CD4-positive, CD25-positive, alpha-beta regulatory T cell (primary cell): ENCODE measurements at regions not wholly inside any gene's neighbourhood (a gene's known extent, or its start where the extent isn't known, plus 50 kb on each side); places are given as distances from the start of the nearest gene placed in this dataset.
"Not testable (repeated sequence)": the region's sequence is repeated elsewhere in the genome, so short reads cannot be mapped to it uniquely, and the experiment has no call there.

Experiments
- ATAC-seq, 2 donors: fragments of 150-1000 bp; cut with Tn5 transposase; one replicate each; pipeline ENCODE4 v1.10.0; 2021; ENCODE audit warnings: low read depth in 2 of 2, moderate number of reproducible peaks in 2 of 2, moderate library complexity in 1 of 2
- DNase-seq, 3 donors: peaks; one replicate each; pipeline versions ENCODE4 v3.0.0 to v3.0.0-alpha.2; 2012 to 2022; ENCODE audit warnings: mixed read lengths in 1 of 3
- H3K27ac ChIP-seq: one replicate; pipeline ENCODE4 v1.7.0; 2013; ENCODE audit warnings: mild to moderate bottlenecking, low read length; ENCODE audit not compliant: insufficient read depth, poor library complexity, severe bottlenecking
- H3K27me3 ChIP-seq: one replicate; pipeline ENCODE4 v1.7.0; 2013; ENCODE audit warnings: low read length; ENCODE audit not compliant: control insufficient read depth, insufficient read depth
- H3K36me3 ChIP-seq: one replicate; pipeline ENCODE4 v1.7.0; 2013; ENCODE audit warnings: mild to moderate bottlenecking, low read length, moderate library complexity; ENCODE audit not compliant: control insufficient read depth, insufficient read depth
- H3K4me1 ChIP-seq: 2 replicates; pipeline ENCODE4 v1.7.0; 2013; ENCODE audit warnings: mild to moderate bottlenecking, low read length; ENCODE audit not compliant: insufficient read depth, control insufficient read depth, poor library complexity, severe bottlenecking
- H3K4me3 ChIP-seq: one replicate; pipeline ENCODE4 v1.7.0; 2013; ENCODE audit warnings: low read depth, mild to moderate bottlenecking, low read length, moderate library complexity
- H3K9me3 ChIP-seq, 2 experiments: 1 replicate in 1 of 2; 2 replicates in 1 of 2; pipeline ENCODE4 v1.7.0; 2013; ENCODE audit warnings: low read length in 2 of 2, mild to moderate bottlenecking in 1 of 2, moderate library complexity in 1 of 2; ENCODE audit not compliant: control insufficient read depth in 2 of 2
- H3K27ac Mint-ChIP-seq, 3 donors: one replicate each; pipeline ENCODE4 v1.8.0; 2020 to 2022; ENCODE audit warnings: mild to moderate bottlenecking in 3 of 3, mixed read lengths in 3 of 3, moderate library complexity in 2 of 3
- H3K27me3 Mint-ChIP-seq: one replicate; pipeline ENCODE4 v1.8.0; 2022; ENCODE audit warnings: mild to moderate bottlenecking, mixed read lengths
- H3K36me3 Mint-ChIP-seq: one replicate; pipeline ENCODE4 v1.8.0; 2020; ENCODE audit warnings: mixed read lengths
- H3K4me1 Mint-ChIP-seq, 4 donors: one replicate each; pipeline ENCODE4 v1.8.0; 2020 to 2022; ENCODE audit warnings: mixed read lengths in 4 of 4, mild to moderate bottlenecking in 1 of 4
- H3K4me3 Mint-ChIP-seq, 4 donors: one replicate each; pipeline ENCODE4 v1.8.0; 2020 to 2022; ENCODE audit warnings: mild to moderate bottlenecking in 4 of 4, mixed read lengths in 4 of 4, moderate library complexity in 3 of 4
- H3K9me3 Mint-ChIP-seq, 7 donors: one replicate each; pipeline ENCODE4 v1.8.0; 2020 to 2022; ENCODE audit warnings: mixed read lengths in 7 of 7, mild to moderate bottlenecking in 3 of 7, moderate library complexity in 2 of 7

DNA sequence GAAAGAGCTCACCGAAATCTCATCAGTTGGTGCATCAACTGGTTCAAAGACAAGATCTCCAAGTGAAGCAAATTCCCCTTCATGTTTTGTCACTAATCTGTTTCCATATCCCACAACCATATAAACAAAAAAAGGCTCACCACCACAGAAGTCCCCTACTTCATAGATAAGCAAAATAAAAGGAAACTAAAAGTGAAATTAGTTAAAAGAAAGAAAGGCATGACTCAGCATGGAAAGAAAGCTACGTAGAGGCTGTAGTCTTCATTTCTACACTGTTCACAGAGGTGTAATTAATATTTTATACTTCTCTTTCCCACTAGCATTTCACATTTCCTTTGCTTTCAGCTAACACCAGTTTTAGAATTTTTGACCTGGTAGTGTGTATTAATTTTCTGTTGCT, 208.0 kb downstream of the CYLC2 start:
- no peak overlapping the region for H3K27ac ChIP-seq
- no peaks in the 10 kb centered on the region for H3K36me3 ChIP-seq
- H3K4me1 ChIP-seq = no peaks in the 10 kb centered on the region
- no peaks in the 10 kb centered on the region for H3K36me3 Mint-ChIP-seq
- H3K4me1 Mint-ChIP-seq = no peaks in the 10 kb centered on the region
- H3K4me3 Mint-ChIP-seq = no peak overlapping the region
- H3K9me3 Mint-ChIP-seq = peaks cover 0 to 17% (median 4%) of the 10 kb centered on the region in 7 donors
- H3K27me3 Mint-ChIP-seq = no peaks in the 10 kb centered on the region
- H3K9me3 ChIP-seq = peaks cover 0 to 2% of the 10 kb centered on the region in 2 experiments
- no peaks in the 10 kb centered on the region for H3K27me3 ChIP-seq
- ATAC-seq = no peak
- no peak for DNase-seq
- H3K27ac Mint-ChIP-seq = no peak overlapping the region
- H3K4me3 ChIP-seq = no peak overlapping the region

GRCh38 chr9:103205881-103206585, 210.9 kb downstream of the CYLC2 start:
- not testable (repeated sequence) for ATAC-seq, H3K27me3 ChIP-seq, H3K27me3 Mint-ChIP-seq, H3K4me1 ChIP-seq, H3K27ac ChIP-seq, H3K9me3 ChIP-seq, H3K4me1 Mint-ChIP-seq, H3K4me3 ChIP-seq, H3K4me3 Mint-ChIP-seq, H3K36me3 Mint-ChIP-seq, DNase-seq, H3K27ac Mint-ChIP-seq, H3K36me3 ChIP-seq
- H3K9me3 Mint-ChIP-seq = peaks cover 0 to 21% (median 6%) of the 10 kb centered on the region in 7 donors

DNA sequence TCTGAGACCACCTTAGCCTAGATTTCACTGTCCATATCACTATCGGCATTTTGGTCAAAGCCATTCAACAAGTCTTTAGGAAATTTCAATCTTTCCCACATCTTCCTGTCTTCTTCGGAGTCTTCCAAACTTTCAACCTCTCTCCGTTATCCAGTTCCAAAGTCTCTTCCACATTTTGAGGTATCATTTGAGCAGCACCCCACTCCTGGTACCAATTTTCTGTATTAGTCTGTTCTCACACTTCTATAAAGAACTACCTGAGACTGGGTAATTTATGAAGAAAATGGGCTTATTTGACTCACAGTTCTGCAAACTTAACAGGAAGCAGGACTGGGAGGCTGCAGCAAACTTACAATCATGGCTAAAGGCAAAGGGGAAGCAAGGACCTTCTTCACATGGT, 215.5 kb downstream of the CYLC2 start:
- Mint-ChIP-seq H3K4me3 (no peak overlapping the region), H3K4me1 (no peaks in the 10 kb centered on the region), H3K27ac (no peak overlapping the region), H3K36me3 (no peaks in the 10 kb centered on the region), H3K27me3 (no peaks in the 10 kb centered on the region), H3K9me3 (peaks cover 0 to 29% (median 10%) of the 10 kb centered on the region in 7 donors)
- Histone ChIP-seq H3K9me3 (peaks cover 0 to 8% of the 10 kb centered on the region in 2 experiments), H3K4me3 (no peak overlapping the region), H3K4me1 (no peaks in the 10 kb centered on the region), H3K27me3 (no peaks in the 10 kb centered on the region), H3K36me3 (no peaks in the 10 kb centered on the region), H3K27ac (no peak overlapping the region)
- no peak for ATAC-seq
- DNase-seq = no peak

GRCh38 chr9:103215197-103215596, 220.1 kb downstream of the CYLC2 start:
- Mint-ChIP-seq H3K9me3 (peaks cover 2 to 24% (median 10%) of the 10 kb centered on the region in 7 donors), H3K4me1 (no peaks in the 10 kb centered on the region), H3K36me3 (no peaks in the 10 kb centered on the region), H3K27me3 (no peaks in the 10 kb centered on the region), H3K4me3 (no peak overlapping the region), H3K27ac (no peak overlapping the region)
- Histone ChIP-seq H3K4me3 (no peak overlapping the region), H3K36me3 (no peaks in the 10 kb centered on the region), H3K9me3 (no peaks in the 10 kb centered on the region), H3K4me1 (no peaks in the 10 kb centered on the region), H3K27me3 (no peaks in the 10 kb centered on the region), H3K27ac (no peak overlapping the region)
- DNase-seq (no peak), ATAC-seq (no peak)

- Histone ChIP-seq H3K36me3 (no peaks in the 10 kb centered on the region), H3K4me1 (no peaks in the 10 kb centered on the region), H3K4me3 (no peak overlapping the region), H3K27me3 (no peaks in the 10 kb centered on the region), H3K27ac (no peak overlapping the region), H3K9me3 (no peaks in the 10 kb centered on the region)
- Mint-ChIP-seq H3K9me3 (peaks cover 0 to 6% (median 2%) of the 10 kb centered on the region in 7 donors), H3K36me3 (no peaks in the 10 kb centered on the region), H3K4me3 (no peak overlapping the region), H3K27me3 (no peaks in the 10 kb centered on the region), H3K27ac (no peak overlapping the region), H3K4me1 (no peaks in the 10 kb centered on the region)
- ATAC-seq (no peak), DNase-seq (no peak)
Measured at GRCh38 chr9:103225702-103226646, 230.8 kb downstream of the CYLC2 start.

DNA sequence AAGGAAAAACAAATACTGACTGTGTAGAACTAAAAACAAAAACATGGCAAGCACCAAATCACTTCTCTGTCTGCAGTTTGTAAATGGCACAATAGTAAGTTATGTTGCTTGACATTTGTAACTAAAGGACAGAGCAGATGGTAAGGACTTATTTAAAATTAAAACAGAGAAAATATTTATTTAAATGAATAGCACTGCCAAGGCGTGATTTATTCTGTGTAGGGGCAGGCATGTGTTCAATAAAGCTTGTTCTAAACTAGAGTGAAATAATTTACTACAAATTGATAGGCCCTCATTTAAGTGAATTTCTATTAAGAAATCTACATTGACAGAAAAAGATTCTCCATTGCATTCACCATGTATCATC, 231.5 kb downstream of the CYLC2 start:
- Histone ChIP-seq H3K4me1 (no peaks in the 10 kb centered on the region), H3K27me3 (no peaks in the 10 kb centered on the region), H3K4me3 (no peak overlapping the region), H3K9me3 (no peaks in the 10 kb centered on the region), H3K27ac (no peak overlapping the region), H3K36me3 (no peaks in the 10 kb centered on the region)
- no peaks in the 10 kb centered on the region for H3K36me3 Mint-ChIP-seq
- no peak overlapping the region for H3K27ac Mint-ChIP-seq
- no peak for ATAC-seq
- no peaks in the 10 kb centered on the region for H3K4me1 Mint-ChIP-seq
- no peaks in the 10 kb centered on the region for H3K27me3 Mint-ChIP-seq
- no peak for DNase-seq
- H3K9me3 Mint-ChIP-seq = peaks cover 0 to 9% (median 2%) of the 10 kb centered on the region in 7 donors
- H3K4me3 Mint-ChIP-seq = no peak overlapping the region

DNA sequence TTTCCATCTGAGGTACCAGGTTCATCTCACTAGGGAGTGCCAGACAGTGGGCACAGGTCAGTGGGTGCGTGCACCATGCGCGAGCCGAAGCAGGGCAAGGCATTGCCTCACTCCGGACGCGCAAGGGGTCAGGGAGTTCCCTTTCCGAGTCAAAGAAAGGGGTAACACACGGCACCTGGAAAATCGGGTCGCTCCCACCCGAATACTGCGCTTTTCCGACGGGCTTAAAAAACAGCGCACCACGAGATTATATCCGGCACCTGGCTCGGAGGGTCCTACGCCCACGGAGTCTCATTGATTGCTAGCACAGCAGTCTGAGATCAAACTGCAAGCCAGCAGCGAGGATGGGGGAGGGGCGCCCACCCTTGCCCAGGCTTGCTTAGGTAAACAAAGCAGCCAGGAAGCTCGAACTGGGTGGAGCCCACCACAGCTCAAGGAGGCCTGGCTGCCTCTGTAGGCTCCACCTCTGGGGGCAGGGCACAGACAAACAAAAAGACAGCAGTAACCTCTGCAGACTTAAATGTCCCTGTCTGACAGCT, 242.5 kb downstream of the CYLC2 start:
- H3K9me3 Mint-ChIP-seq = peaks cover 3 to 17% (median 7%) of the 10 kb centered on the region in 7 donors
- H3K36me3 Mint-ChIP-seq, H3K27me3 ChIP-seq, H3K27me3 Mint-ChIP-seq, H3K4me1 Mint-ChIP-seq, H3K4me3 Mint-ChIP-seq, H3K9me3 ChIP-seq, H3K27ac ChIP-seq, H3K4me3 ChIP-seq, H3K36me3 ChIP-seq, H3K4me1 ChIP-seq, H3K27ac Mint-ChIP-seq, DNase-seq, ATAC-seq: not testable (repeated sequence)
